ENCODE measurements at regions not wholly inside any gene's neighbourhood (a gene's known extent, or its start where the extent isn't known, plus 50 kb on each side); places are given as distances from the start of the nearest gene placed in this dataset.

DNA sequence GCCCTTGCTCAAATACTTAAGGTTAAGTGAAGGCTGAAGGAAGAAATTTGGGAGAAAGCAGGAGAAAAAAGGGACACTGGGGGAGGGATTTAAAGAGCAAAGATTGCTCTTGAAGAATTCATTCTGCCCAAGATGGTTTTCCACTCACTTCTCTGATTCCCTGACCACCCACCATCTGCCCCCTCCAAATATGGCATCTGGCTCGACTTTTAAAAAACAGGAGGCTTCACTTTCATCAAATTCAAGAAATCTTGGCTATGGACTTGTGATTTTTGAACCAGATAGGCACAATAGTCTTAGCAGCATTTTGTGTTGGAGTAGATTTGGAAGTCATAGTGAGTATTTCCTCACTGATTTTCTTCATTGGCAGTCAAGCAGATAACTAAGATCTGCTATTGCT lies 574.4 kb upstream of the SUCLG2 start:
- TF ChIP-seq CTCF (conservative IDR thresholded peaks at IDR 0.05; ENCODE audit: low read length) (no peak), EZH2phosphoT487 (IDR thresholded peaks at IDR 0.05; ENCODE audit: borderline replicate concordance) (no peak)
